ENCODE measurements at regions not wholly inside any gene's neighbourhood (a gene's known extent, or its start where the extent isn't known, plus 50 kb on each side); places are given as distances from the start of the nearest gene placed in this dataset.

GRCh38 chr2:65549257-65549627 lies 116.8 kb upstream of the SPRED2 start:
- peaks cover 35% of the 10 kb centered on the region for H3K27me3 Mint-ChIP-seq
- no peak overlapping the region for H3K27ac Mint-ChIP-seq
- no peaks in the 10 kb centered on the region for H3K9me3 ChIP-seq (ENCODE audit: control insufficient read depth, low read length, poor library complexity, severe bottlenecking)
- H3K4me1 Mint-ChIP-seq, result peaks cover 4% of the 10 kb centered on the region
- ATAC-seq (no peak), DNase-seq (no peak)
- H3K36me3 Mint-ChIP-seq (ENCODE audit: low read depth), result peaks cover 3% of the 10 kb centered on the region
- H3K4me3 Mint-ChIP-seq, result no peak overlapping the region

GRCh38 chr2:65548576-65549256 lies 116.3 kb upstream of the SPRED2 start:
- peaks cover 4% of the 10 kb centered on the region for H3K4me1 Mint-ChIP-seq
- H3K27me3 Mint-ChIP-seq, result peaks cover 36% of the 10 kb centered on the region
- no peak overlapping the region for H3K27ac Mint-ChIP-seq
- no peaks in the 10 kb centered on the region for H3K9me3 ChIP-seq (ENCODE audit: control insufficient read depth, low read length, poor library complexity, severe bottlenecking)
- DNase-seq (no peak), ATAC-seq (no peak)
- H3K36me3 Mint-ChIP-seq (ENCODE audit: low read depth), result peaks cover 3% of the 10 kb centered on the region
- H3K4me3 Mint-ChIP-seq, result no peak overlapping the region

GRCh38 chr2:65548064-65548463 lies 115.7 kb upstream of the SPRED2 start:
- peaks cover 32% of the 10 kb centered on the region for H3K27me3 Mint-ChIP-seq
- H3K4me3 Mint-ChIP-seq, result no peak overlapping the region
- peaks cover 3% of the 10 kb centered on the region for H3K36me3 Mint-ChIP-seq (ENCODE audit: low read depth)
- peaks cover under 1% of the 10 kb centered on the region for H3K4me1 Mint-ChIP-seq
- no peaks in the 10 kb centered on the region for H3K9me3 ChIP-seq (ENCODE audit: control insufficient read depth, low read length, poor library complexity, severe bottlenecking)
- DNase-seq, result no peak
- H3K27ac Mint-ChIP-seq, result peak overlapping the region; percentile 41
- ATAC-seq, result no peak

GRCh38 chr2:65545837-65546805 lies 113.7 kb upstream of the SPRED2 start:
- Mint-ChIP-seq H3K4me3 (no peak overlapping the region), H3K36me3 (ENCODE audit: low read depth) (peaks cover 3% of the 10 kb centered on the region), H3K4me1 (no peaks in the 10 kb centered on the region), H3K27ac (no peak overlapping the region), H3K27me3 (peaks cover 27% of the 10 kb centered on the region)
- DNase-seq (no peak), ATAC-seq (no peak)
- H3K9me3 ChIP-seq (ENCODE audit: control insufficient read depth, low read length, poor library complexity, severe bottlenecking), result no peaks in the 10 kb centered on the region

- Mint-ChIP-seq H3K36me3 (ENCODE audit: low read depth) (peaks cover 3% of the 10 kb centered on the region), H3K4me1 (peaks cover 2% of the 10 kb centered on the region), H3K27me3 (peaks cover 46% of the 10 kb centered on the region), H3K4me3 (no peak overlapping the region), H3K27ac (no peak overlapping the region)
- no peak for DNase-seq
- no peak for ATAC-seq
- no peaks in the 10 kb centered on the region for H3K9me3 ChIP-seq (ENCODE audit: control insufficient read depth, low read length, poor library complexity, severe bottlenecking)
Measured at GRCh38 chr2:65541773-65542172, 109.4 kb upstream of the SPRED2 start.

- H3K36me3 Mint-ChIP-seq (ENCODE audit: low read depth), result no peaks in the 10 kb centered on the region
- H3K27me3 Mint-ChIP-seq, result peaks cover 47% of the 10 kb centered on the region
- no peak overlapping the region for H3K27ac Mint-ChIP-seq
- DNase-seq (no peak), ATAC-seq (no peak)
- no peaks in the 10 kb centered on the region for H3K9me3 ChIP-seq (ENCODE audit: control insufficient read depth, low read length, poor library complexity, severe bottlenecking)
- peaks cover 2% of the 10 kb centered on the region for H3K4me1 Mint-ChIP-seq
- no peak overlapping the region for H3K4me3 Mint-ChIP-seq
Measured at GRCh38 chr2:65539633-65540032, 107.2 kb upstream of the SPRED2 start.

- H3K4me1 Mint-ChIP-seq, result peaks cover 2% of the 10 kb centered on the region
Measured at GRCh38 chr2:65537651-65538385, 105.4 kb upstream of the SPRED2 start.

GRCh38 chr2:65536596-65536995 lies 104.2 kb upstream of the SPRED2 start:
- H3K27me3 Mint-ChIP-seq, result peaks cover 56% of the 10 kb centered on the region
- H3K4me3 Mint-ChIP-seq, result no peak overlapping the region
- no peaks in the 10 kb centered on the region for H3K36me3 Mint-ChIP-seq (ENCODE audit: low read depth)
- no peaks in the 10 kb centered on the region for H3K9me3 ChIP-seq (ENCODE audit: control insufficient read depth, low read length, poor library complexity, severe bottlenecking)
- no peak for DNase-seq
- no peak for ATAC-seq
- H3K27ac Mint-ChIP-seq, result no peak overlapping the region
- H3K4me1 Mint-ChIP-seq, result peaks cover 2% of the 10 kb centered on the region

More at GRCh38 chr2:65537651-65538385, 105.4 kb upstream of the SPRED2 start:
- Mint-ChIP-seq H3K27me3 (peaks cover 50% of the 10 kb centered on the region), H3K27ac (no peak overlapping the region), H3K36me3 (ENCODE audit: low read depth) (no peaks in the 10 kb centered on the region), H3K4me3 (no peak overlapping the region)
- no peak for DNase-seq
- no peaks in the 10 kb centered on the region for H3K9me3 ChIP-seq (ENCODE audit: control insufficient read depth, low read length, poor library complexity, severe bottlenecking)
- no peak for ATAC-seq

GRCh38 chr2:65532937-65533336 lies 100.5 kb upstream of the SPRED2 start:
- Mint-ChIP-seq H3K4me1 (peaks cover 2% of the 10 kb centered on the region), H3K36me3 (ENCODE audit: low read depth) (no peaks in the 10 kb centered on the region), H3K27me3 (peaks cover 48% of the 10 kb centered on the region), H3K4me3 (no peak overlapping the region), H3K27ac (no peak overlapping the region)
- no peaks in the 10 kb centered on the region for H3K9me3 ChIP-seq (ENCODE audit: control insufficient read depth, low read length, poor library complexity, severe bottlenecking)
- ATAC-seq, result no peak
- DNase-seq, result no peak

- DNase-seq (no peak), ATAC-seq (no peak)
- Mint-ChIP-seq H3K4me1 (peaks cover 2% of the 10 kb centered on the region), H3K27me3 (peaks cover 46% of the 10 kb centered on the region), H3K4me3 (no peak overlapping the region), H3K27ac (no peak overlapping the region), H3K36me3 (ENCODE audit: low read depth) (no peaks in the 10 kb centered on the region)
- no peaks in the 10 kb centered on the region for H3K9me3 ChIP-seq (ENCODE audit: control insufficient read depth, low read length, poor library complexity, severe bottlenecking)
Measured at GRCh38 chr2:65532326-65532725, 99.9 kb upstream of the SPRED2 start.

- H3K36me3 Mint-ChIP-seq (ENCODE audit: low read depth), result no peaks in the 10 kb centered on the region
- no peak overlapping the region for H3K27ac Mint-ChIP-seq
- H3K27me3 Mint-ChIP-seq, result peaks cover 51% of the 10 kb centered on the region
Measured at GRCh38 chr2:65530547-65531320, 98.3 kb upstream of the SPRED2 start.

GRCh38 chr2:65529419-65529818 lies 97.0 kb upstream of the SPRED2 start:
- Mint-ChIP-seq H3K27me3 (peaks cover 42% of the 10 kb centered on the region), H3K4me1 (no peaks in the 10 kb centered on the region), H3K27ac (no peak overlapping the region), H3K36me3 (ENCODE audit: low read depth) (no peaks in the 10 kb centered on the region), H3K4me3 (no peak overlapping the region)
- ATAC-seq (no peak), DNase-seq (no peak)
- H3K9me3 ChIP-seq (ENCODE audit: control insufficient read depth, low read length, poor library complexity, severe bottlenecking), result no peaks in the 10 kb centered on the region

More at GRCh38 chr2:65530547-65531320, 98.3 kb upstream of the SPRED2 start:
- H3K4me3 Mint-ChIP-seq, result no peak overlapping the region
- DNase-seq (no peak), ATAC-seq (no peak)
- H3K4me1 Mint-ChIP-seq, result no peaks in the 10 kb centered on the region
- no peaks in the 10 kb centered on the region for H3K9me3 ChIP-seq (ENCODE audit: control insufficient read depth, low read length, poor library complexity, severe bottlenecking)

All from T-helper 17 cell (primary cell).